ENCODE measurements at regions not wholly inside any gene's neighbourhood (a gene's known extent, or its start where the extent isn't known, plus 50 kb on each side); places are given as distances from the start of the nearest gene placed in this dataset.

DNA sequence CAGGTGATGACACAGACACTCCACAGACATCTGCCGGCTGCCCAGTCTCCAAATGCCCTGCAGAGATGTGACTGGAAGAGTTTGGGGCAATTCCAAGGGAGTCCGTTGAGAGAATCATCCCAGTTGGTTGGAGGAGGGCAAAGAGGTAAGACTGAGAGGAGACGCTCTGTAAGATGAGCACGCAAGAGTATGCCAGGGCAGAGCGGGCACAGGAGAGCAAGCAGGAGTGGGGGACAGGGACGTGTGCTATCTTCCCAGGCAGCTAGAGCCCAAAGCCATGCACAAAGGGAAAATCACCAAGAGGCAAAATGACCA lies 156.3 kb upstream of the TSHZ3 start:
- no TSS peak for BruUV-seq (replicated peaks)
- Histone ChIP-seq H3K27me3 (ENCODE audit: control insufficient read depth in 1 of 2, insufficient read depth in 2 of 2, low read length in 2 of 2) (no peaks in the 10 kb centered on the region), H3K9me3 (ENCODE audit: low read length) (peaks cover 70% of the 10 kb centered on the region), H3K4me1 (ENCODE audit: insufficient read depth, low read length) (no peaks in the 10 kb centered on the region), H3K9ac (ENCODE audit: insufficient read depth, low read depth, low read length) (no peak overlapping the region), H4K20me1 (ENCODE audit: insufficient read depth, low read length) (no peaks in the 10 kb centered on the region), H3K4me3 (replicated peaks in 1 of 3; ENCODE audit: insufficient read depth in 1 of 3, low read depth in 2 of 3, low read length in 3 of 3) (no peak overlapping the region), H3K36me3 (replicated peaks in 1 of 2; ENCODE audit: control insufficient read depth in 1 of 2, insufficient read depth in 2 of 2, low read length in 2 of 2) (no peaks in the 10 kb centered on the region; a peak in 1 of 5 replicates), H3K27ac (ENCODE audit: extremely low read length, insufficient read depth, low read length) (no peak overlapping the region), H2AFZ (ENCODE audit: low read length) (no peak overlapping the region), H3K79me2 (ENCODE audit: insufficient read depth, low read length) (no peaks in the 10 kb centered on the region), H3K4me2 (ENCODE audit: low read depth, low read length) (no peak overlapping the region)
- DNase-seq (ENCODE audit: low spot score) (no peak), ATAC-seq (no peak), FAIRE-seq (no peak)
- intact Hi-C loops (cut with micrococcal nuclease; ENCODE audit: unreplicated experiment) (no loop called here), in situ Hi-C loops (cut with HindIII; ENCODE audit: extremely low pct_ligation_motif_present, low pct_unique_long_range_greater_than_20kb) (no loop called here)
- CTCF ChIA-PET (ENCODE audit: low intra/inter-chr PET ratio, low total read pairs): no interaction called here
- WGBS (ENCODE audit: low lambda C conversion rate): 46% methylated on average over 6 of the region's 6 CpGs
- TF ChIP-seq KLF11 (CRISPR knock-in tag; IDR thresholded peaks at IDR 0.05): no peak
- no peak for TF ChIP-seq CREM (IDR thresholded peaks at IDR 0.05)
- TF ChIP-seq CREM (CRISPR knock-in tag; IDR thresholded peaks at IDR 0.05): no peak
- TF ChIP-seq, protein P1, sequence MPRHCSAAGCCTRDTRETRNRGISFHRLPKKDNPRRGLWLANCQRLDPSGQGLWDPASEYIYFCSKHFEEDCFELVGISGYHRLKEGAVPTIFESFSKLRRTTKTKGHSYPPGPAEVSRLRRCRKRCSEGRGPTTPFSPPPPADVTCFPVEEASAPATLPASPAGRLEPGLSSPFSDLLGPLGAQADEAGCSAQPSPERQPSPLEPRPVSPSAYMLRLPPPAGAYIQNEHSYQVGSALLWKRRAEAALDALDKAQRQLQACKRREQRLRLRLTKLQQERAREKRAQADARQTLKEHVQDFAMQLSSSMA (CRISPR knock-in tag; IDR thresholded peaks at IDR 0.05): no peak
- no peak for TF ChIP-seq ZBTB20 (CRISPR knock-in tag; IDR thresholded peaks at IDR 0.05; ENCODE audit: borderline replicate concordance, low read depth)
- POLR2A ChIA-PET: no interaction called here

DNA sequence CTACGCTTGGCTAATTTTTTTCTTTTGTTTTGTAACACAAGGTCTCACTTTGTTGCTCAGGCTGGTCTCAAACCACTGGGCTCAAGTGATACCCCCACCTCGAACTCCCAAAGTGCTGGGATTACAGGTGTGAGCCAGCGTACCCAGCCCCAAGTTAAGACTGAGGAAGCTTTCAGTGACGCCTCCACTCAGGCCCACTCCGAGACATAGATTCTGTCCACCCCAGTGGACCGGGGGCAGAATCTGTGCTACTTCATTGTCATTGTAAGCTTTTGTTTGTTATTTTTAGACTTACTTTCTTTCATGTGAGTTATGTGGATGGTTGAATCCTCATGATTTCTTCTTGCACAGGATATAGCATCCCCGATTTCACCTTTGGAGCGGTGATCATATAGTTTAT lies 156.9 kb upstream of the TSHZ3 start:
- BruUV-seq (replicated peaks): no TSS peak
- H4K20me1 ChIP-seq (ENCODE audit: insufficient read depth, low read length): no peaks in the 10 kb centered on the region
- H3K27me3 ChIP-seq (ENCODE audit: control insufficient read depth in 1 of 2, insufficient read depth in 2 of 2, low read length in 2 of 2): no peaks in the 10 kb centered on the region
- no peak overlapping the region for H3K4me3 ChIP-seq (replicated peaks in 1 of 3; ENCODE audit: insufficient read depth in 1 of 3, low read depth in 2 of 3, low read length in 3 of 3)
- H3K4me1 ChIP-seq (ENCODE audit: insufficient read depth, low read length): no peaks in the 10 kb centered on the region
- ChIA-PET POLR2A (no interaction called here), CTCF (ENCODE audit: low intra/inter-chr PET ratio, low total read pairs) (no interaction called here)
- H3K36me3 ChIP-seq (replicated peaks in 1 of 2; ENCODE audit: control insufficient read depth in 1 of 2, insufficient read depth in 2 of 2, low read length in 2 of 2): no peaks in the 10 kb centered on the region; a peak in 1 of 5 replicates
- intact Hi-C loops (cut with micrococcal nuclease; ENCODE audit: unreplicated experiment) (no loop called here), in situ Hi-C loops (cut with HindIII; ENCODE audit: extremely low pct_ligation_motif_present, low pct_unique_long_range_greater_than_20kb) (no loop called here)
- DNase-seq (ENCODE audit: low spot score): no peak
- TF ChIP-seq DNMT3B (CRISPR knock-in tag; conservative IDR thresholded peaks at IDR 0.05): no peak
- no peak for TF ChIP-seq MIER2 (CRISPR knock-in tag; IDR thresholded peaks at IDR 0.05)
- TF ChIP-seq ZSCAN22 (CRISPR knock-in tag; IDR thresholded peaks at IDR 0.05): no peak
- no peak for TF ChIP-seq RFX5 (IDR thresholded peaks at IDR 0.05; ENCODE audit: low read depth, low read length)
- TF ChIP-seq ZFAT (CRISPR knock-in tag; conservative IDR thresholded peaks at IDR 0.05): no peak
- TF ChIP-seq, protein P2, sequence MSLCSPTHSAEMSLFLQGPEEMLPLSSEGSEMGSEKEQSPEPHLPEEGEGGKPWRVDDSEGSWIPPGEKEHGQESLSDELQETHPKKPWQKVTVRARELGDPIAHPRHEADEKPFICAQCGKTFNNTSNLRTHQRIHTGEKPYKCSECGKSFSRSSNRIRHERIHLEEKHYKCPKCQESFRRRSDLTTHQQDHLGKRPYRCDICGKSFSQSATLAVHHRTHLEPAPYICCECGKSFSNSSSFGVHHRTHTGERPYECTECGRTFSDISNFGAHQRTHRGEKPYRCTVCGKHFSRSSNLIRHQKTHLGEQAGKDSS (CRISPR knock-in tag; IDR thresholded peaks at IDR 0.05; ENCODE audit: borderline replicate concordance, low read depth): no peak
- no peak for TF ChIP-seq ISX (CRISPR knock-in tag; conservative IDR thresholded peaks at IDR 0.05)
- H3K9ac ChIP-seq (ENCODE audit: insufficient read depth, low read depth, low read length): no peak overlapping the region
- no peak overlapping the region for H2AFZ ChIP-seq (ENCODE audit: low read length)
- peaks cover 68% of the 10 kb centered on the region for H3K9me3 ChIP-seq (ENCODE audit: low read length)
- FAIRE-seq: no peak
- no peak overlapping the region for H3K27ac ChIP-seq (ENCODE audit: extremely low read length, insufficient read depth, low read length)
- WGBS (ENCODE audit: low lambda C conversion rate): 14% methylated on average over 8 of the region's 8 CpGs
- H3K79me2 ChIP-seq (ENCODE audit: insufficient read depth, low read length): no peaks in the 10 kb centered on the region
- ATAC-seq: no peak
- no peak overlapping the region for H3K4me2 ChIP-seq (ENCODE audit: low read depth, low read length)

Data from HepG2 (cell line).